GM19463 (cell line): ENCODE measurements at regions not wholly inside any gene's neighbourhood (a gene's known extent, or its start where the extent isn't known, plus 50 kb on each side); places are given as distances from the start of the nearest gene placed in this dataset.
"Not testable (repeated sequence)": the region's sequence is repeated elsewhere in the genome, so short reads cannot be mapped to it uniquely, and the experiment has no call there.

ENCODE experiments used
- ATAC-seq: cut with Tn5 transposase; IDR thresholded peaks from one replicate; pipeline ENCODE4 v1.9.1; 2021; ENCODE audit warnings: mild to moderate bottlenecking, moderate library complexity; ENCODE audit not compliant: unreplicated experiment

DNA sequence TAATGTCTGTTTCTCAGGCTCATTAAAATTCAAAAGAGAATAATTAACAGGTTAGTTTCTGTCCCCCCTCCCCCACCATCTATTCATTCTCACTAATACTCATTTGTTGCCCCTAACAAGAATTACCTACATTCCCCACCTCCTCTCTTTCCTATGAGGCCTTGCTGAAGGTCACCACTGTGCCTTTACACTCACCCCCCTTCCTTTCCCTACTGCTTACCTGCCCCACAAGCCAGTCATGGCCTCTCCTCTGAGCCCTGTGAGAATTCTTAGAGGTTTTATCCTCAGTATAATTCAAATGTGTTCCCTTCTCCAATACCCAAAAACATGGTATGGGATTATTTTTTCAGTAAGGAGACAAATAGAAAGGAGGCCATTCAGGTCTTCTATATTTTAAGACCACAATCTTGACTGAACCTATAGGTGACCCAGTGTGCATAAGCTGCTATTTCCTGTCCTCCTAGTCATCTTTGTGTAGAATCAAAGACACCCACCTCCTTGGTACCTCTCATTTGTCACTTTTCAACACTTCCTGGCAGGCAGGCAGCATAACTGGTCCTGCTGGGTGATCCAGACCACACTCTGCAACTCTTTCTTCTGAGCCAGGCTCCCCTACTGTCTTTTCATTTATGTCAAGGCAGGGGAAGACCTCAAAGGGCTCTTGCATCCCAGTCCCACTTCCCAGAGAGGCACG, 55.8 kb upstream of the PLGLB2 start:
- not testable (repeated sequence) for ATAC-seq

DNA sequence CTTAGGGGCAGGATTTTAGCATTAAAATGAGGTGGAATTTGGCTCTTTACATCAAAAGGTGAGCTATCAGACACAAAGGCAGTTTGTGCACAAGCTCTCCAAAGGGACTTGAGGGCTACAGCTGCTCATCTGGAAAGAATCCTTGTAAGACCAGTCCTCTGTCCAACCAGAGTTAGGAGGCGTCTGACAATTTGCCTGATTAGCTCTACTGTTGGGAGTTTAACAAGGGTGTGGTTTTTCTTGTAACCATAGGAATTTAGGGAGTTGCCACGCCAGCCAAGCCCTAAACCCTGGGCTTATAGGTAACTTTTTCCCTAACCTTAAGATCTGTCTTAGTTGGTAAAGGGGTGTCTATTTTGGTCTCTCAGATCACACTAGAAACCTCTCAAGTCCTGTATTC, 55.0 kb upstream of the PLGLB2 start:
- not testable (repeated sequence) for ATAC-seq

DNA sequence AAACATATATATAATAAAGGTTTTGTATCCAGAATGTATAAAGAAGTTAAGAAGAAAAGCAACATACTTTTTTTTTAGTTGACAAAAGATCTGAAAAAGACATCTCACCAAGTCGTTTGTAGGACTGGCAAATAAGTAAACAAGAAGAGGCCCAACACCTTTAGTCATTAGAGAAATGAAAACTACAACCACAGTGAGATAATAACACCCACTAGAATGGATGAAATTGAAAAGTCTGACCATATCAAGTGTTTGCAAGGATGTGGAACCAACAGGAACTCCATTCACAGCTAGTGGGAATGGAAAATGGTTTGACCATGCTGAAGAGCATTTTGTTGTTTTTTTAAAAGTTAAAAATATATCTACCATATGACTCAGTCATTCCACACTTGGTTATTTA, 54.0 kb upstream of the PLGLB2 start:
- ATAC-seq: not testable (repeated sequence)

DNA sequence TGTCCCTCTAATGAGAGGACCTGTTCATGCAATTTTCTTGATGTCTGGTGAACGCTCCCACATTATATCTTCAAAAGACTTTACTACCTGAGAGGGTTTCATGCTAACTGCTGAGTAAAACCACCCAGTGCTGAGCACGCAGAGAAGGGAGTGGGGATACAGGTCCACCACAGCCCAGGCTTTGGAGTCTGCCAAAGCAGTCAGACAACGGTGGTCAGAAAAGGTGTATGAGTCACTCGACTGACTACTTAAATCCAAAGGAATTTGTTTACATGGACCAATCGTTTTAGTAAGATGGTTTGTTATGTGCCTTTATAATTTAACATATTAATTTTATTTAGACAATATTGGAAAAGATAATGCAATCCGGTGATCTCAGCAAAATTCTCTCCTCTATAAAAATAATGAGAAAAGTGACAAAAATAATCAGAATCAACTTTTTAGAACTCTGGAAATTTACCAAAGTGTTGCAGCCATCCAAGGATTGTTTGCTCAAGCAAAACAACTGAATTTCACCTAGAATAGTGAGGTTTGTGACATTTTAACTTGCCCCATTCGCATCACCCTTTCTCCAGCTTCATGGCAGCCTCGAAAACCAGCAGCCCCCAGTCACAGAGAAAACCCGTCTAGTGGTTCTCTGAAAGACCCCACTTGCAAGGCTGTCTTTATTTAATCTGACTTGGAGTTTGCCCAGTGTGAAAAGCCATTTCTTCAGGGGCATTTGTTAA, 52.1 kb upstream of the PLGLB2 start:
- not testable (repeated sequence) for ATAC-seq
